ENCODE measurements at regions not wholly inside any gene's neighbourhood (a gene's known extent, or its start where the extent isn't known, plus 50 kb on each side); places are given as distances from the start of the nearest gene placed in this dataset.
"Not testable (repeated sequence)": the region's sequence is repeated elsewhere in the genome, so short reads cannot be mapped to it uniquely, and the experiment has no call there.

DNA sequence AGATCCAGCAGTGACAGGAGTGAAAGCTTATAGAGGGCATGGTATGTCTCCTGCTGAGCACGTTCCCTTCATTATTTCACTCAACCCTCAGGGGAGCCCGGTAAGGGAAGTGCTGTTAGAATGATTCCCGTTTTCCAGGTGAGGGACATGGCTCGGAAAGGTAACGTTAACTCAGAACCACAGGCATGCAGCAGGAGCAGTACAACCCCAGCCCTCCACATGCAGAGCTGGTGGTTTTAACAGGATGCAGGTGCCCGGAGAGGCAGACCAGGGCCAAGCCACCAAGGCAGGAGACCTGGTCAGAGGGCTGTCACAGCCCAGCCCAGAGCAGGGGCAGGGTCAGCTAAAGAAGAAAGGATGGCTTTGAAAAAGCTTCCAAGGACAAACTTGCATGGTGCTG lies 268.5 kb downstream of the SH3BP4 start:
- intact Hi-C loops (cut with DNase I) = no loop called here
- TF ChIP-seq, protein P1, sequence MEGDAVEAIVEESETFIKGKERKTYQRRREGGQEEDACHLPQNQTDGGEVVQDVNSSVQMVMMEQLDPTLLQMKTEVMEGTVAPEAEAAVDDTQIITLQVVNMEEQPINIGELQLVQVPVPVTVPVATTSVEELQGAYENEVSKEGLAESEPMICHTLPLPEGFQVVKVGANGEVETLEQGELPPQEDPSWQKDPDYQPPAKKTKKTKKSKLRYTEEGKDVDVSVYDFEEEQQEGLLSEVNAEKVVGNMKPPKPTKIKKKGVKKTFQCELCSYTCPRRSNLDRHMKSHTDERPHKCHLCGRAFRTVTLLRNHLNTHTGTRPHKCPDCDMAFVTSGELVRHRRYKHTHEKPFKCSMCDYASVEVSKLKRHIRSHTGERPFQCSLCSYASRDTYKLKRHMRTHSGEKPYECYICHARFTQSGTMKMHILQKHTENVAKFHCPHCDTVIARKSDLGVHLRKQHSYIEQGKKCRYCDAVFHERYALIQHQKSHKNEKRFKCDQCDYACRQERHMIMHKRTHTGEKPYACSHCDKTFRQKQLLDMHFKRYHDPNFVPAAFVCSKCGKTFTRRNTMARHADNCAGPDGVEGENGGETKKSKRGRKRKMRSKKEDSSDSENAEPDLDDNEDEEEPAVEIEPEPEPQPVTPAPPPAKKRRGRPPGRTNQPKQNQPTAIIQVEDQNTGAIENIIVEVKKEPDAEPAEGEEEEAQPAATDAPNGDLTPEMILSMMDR (IDR thresholded peaks at IDR 0.05) = no peak
- ATAC-seq = no peak
- no peak overlapping the region for H3K27ac ChIP-seq
- H3K4me1 ChIP-seq = no peaks in the 10 kb centered on the region
- H3K36me3 ChIP-seq (ENCODE audit: insufficient read depth in 1 of 2, low read depth in 1 of 2) = no peaks in the 10 kb centered on the region
- H3K4me3 ChIP-seq = no peak overlapping the region
- no peak for DNase-seq
- WGBS, 3 donors = 89 to 94% (median 91%) methylated on average over 6 of the region's 6 CpGs
- no peaks in the 10 kb centered on the region for H3K9me3 ChIP-seq
- peaks cover 0 to 6% (median 0%) of the 10 kb centered on the region in 3 donors for H3K27me3 ChIP-seq (ENCODE audit: insufficient read depth in 3 of 3, low read length in 2 of 3)

DNA sequence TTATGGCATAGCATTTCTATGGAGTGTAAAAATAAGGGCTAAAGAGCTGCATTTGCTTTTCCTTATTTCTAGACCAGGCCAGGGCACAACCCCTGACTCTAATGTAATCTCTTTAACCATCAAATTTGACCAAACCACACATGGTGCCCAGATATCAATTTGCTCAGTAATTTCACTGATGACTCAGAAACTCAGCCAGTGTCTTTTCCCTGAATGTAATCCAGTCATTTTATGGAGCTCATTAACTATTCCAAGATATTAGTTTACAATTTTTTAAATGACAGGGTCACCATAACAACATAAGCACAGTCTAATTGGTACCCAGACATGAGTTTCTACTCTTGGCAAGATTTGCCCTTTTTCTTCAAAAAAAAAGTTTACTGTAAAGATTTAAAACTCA lies 270.8 kb upstream of the AGAP1 start:
- intact Hi-C loops (cut with DNase I) = no loop called here
- DNase-seq (no peak), ATAC-seq (no peak)
- Histone ChIP-seq H3K27ac (no peak overlapping the region), H3K36me3 (ENCODE audit: insufficient read depth in 1 of 2, low read depth in 1 of 2) (no peaks in the 10 kb centered on the region), H3K9me3 (no peaks in the 10 kb centered on the region), H3K27me3 (ENCODE audit: insufficient read depth in 3 of 3, low read length in 2 of 3) (peaks cover 0 to 2% (median 0%) of the 10 kb centered on the region in 3 donors), H3K4me3 (no peak overlapping the region), H3K4me1 (no peaks in the 10 kb centered on the region)
- TF ChIP-seq, protein P1 (IDR thresholded peaks at IDR 0.05) = no peak

DNA sequence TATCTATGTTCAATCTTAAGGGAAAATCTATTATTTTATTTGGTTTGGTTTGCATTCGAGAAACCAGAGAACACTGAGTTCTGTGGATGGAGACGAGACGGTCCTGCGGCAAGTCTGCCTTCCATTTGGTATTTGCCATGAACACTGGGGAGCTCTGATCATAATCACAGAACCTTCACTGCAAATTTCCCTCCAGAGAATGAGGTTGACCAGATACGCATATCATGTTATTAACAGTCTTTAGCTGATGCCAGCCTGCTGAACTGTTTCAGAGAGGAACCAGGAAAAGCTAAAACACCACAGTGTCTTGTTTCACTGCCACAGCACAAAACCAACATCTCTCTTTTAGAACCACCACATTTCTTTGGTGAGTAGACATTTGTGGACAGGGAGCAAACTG lies 269.4 kb upstream of the AGAP1 start:
- WGBS, 3 donors = 88 to 95% (median 89%) methylated on average over 5 of the region's 5 CpGs

DNA sequence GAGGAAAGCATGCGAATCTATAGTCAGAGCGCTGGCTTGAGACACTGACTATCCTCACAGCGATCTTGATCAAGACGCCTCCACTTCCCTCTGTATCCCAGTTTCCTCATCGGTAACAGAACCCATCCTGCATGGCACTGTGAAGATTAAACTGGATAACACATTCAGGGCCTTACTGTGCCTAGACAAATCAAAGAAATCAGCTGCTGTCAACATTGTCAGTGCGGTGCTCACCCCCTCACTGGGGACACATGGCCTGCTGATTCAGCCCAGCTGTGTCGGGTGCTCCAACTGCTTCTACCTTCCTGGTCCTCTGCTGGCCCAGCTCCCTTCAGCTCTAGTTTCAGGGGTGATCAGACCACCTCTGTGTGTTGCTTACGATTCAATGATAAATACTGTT lies 268.6 kb upstream of the AGAP1 start:
- ATAC-seq = no peak

More for the DNA sequence above, 269.4 kb upstream of the AGAP1 start:
- Histone ChIP-seq H3K27ac (no peak overlapping the region), H3K36me3 (ENCODE audit: insufficient read depth in 1 of 2, low read depth in 1 of 2) (no peaks in the 10 kb centered on the region), H3K4me3 (no peak overlapping the region), H3K27me3 (ENCODE audit: insufficient read depth in 3 of 3, low read length in 2 of 3) (peaks cover 0 to 2% (median 0%) of the 10 kb centered on the region in 3 donors), H3K9me3 (no peaks in the 10 kb centered on the region), H3K4me1 (no peaks in the 10 kb centered on the region)
- TF ChIP-seq, protein P1 (IDR thresholded peaks at IDR 0.05) = no peak
- intact Hi-C loops (cut with DNase I) = no loop called here
- ATAC-seq = no peak
- no peak for DNase-seq

DNA sequence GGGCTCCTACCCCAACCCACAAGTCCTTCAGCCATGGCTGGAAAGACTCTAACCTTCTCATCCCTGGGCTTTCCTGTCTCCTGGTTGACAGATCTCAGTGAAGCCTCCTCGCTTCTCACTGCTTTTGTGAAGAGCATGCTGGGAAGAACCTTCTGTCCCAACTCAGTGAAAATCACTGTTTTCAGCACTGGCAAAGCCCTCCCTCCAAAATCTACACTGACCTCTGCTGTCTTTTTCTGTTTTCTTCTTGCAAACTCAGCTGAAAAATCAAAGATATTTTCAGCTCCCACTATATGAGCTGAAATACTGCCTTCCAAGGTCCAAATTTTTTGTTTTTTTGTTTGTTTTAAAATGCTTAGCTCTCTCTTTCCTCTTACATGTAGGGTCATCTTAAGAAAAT lies 266.3 kb upstream of the AGAP1 start:
- Histone ChIP-seq H3K27ac (no peak overlapping the region), H3K4me1 (no peaks in the 10 kb centered on the region), H3K9me3 (no peaks in the 10 kb centered on the region), H3K36me3 (ENCODE audit: insufficient read depth in 1 of 2, low read depth in 1 of 2) (no peaks in the 10 kb centered on the region), H3K27me3 (ENCODE audit: insufficient read depth in 3 of 3, low read length in 2 of 3) (no peaks in the 10 kb centered on the region), H3K4me3 (no peak overlapping the region)
- intact Hi-C loops (cut with DNase I) = no loop called here
- TF ChIP-seq, protein P1 (IDR thresholded peaks at IDR 0.05) = no peak
- WGBS, 3 donors = 65 to 92% (median 76%) methylated on average over 1 of the region's 1 CpG
- ATAC-seq (no peak), DNase-seq (no peak)

More for the DNA sequence above, 268.6 kb upstream of the AGAP1 start:
- DNase-seq = no peak
- 92 to 93% (median 93%) methylated on average over 8 of the region's 8 CpGs for WGBS, 3 donors
- H3K36me3 ChIP-seq (ENCODE audit: insufficient read depth in 1 of 2, low read depth in 1 of 2) = no peaks in the 10 kb centered on the region
- intact Hi-C loops (cut with DNase I) = no loop called here
- TF ChIP-seq, protein P1 (IDR thresholded peaks at IDR 0.05) = no peak
- no peaks in the 10 kb centered on the region for H3K27me3 ChIP-seq (ENCODE audit: insufficient read depth in 3 of 3, low read length in 2 of 3)
- no peaks in the 10 kb centered on the region for H3K4me1 ChIP-seq
- H3K4me3 ChIP-seq = no peak overlapping the region
- H3K27ac ChIP-seq = no peak overlapping the region
- H3K9me3 ChIP-seq = no peaks in the 10 kb centered on the region

DNA sequence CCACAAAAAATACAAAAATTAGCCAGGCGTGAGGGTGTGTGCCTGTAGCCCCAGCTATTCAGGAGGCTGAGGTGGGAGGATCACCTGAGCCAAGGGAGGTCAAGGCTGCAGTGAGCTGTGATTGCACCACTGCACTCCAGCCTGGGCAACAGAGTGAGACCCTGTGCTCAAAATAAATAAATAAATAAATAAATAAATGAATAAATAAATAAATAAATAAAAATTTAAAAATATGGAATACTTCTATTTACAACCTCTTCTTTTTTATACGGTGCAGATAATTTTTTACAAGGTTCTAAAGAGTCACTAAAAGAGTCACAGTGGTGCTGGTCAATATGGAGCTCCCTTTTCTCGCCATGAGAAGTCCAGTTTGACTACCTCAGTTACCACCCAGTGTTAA lies 265.4 kb upstream of the AGAP1 start:
- H3K27me3 ChIP-seq (ENCODE audit: insufficient read depth in 3 of 3, low read length in 2 of 3); ATAC-seq; DNase-seq; H3K27ac ChIP-seq; H3K4me3 ChIP-seq; intact Hi-C loops (cut with DNase I); H3K9me3 ChIP-seq; H3K36me3 ChIP-seq (ENCODE audit: insufficient read depth in 1 of 2, low read depth in 1 of 2); H3K4me1 ChIP-seq: not testable (repeated sequence)
- WGBS, 3 donors = 96 to 98% (median 98%) methylated on average over 3 of the region's 3 CpGs
